ENCODE measurements at regions not wholly inside any gene's neighbourhood (a gene's known extent, or its start where the extent isn't known, plus 50 kb on each side); places are given as distances from the start of the nearest gene placed in this dataset.
"Not testable (repeated sequence)": the region's sequence is repeated elsewhere in the genome, so short reads cannot be mapped to it uniquely, and the experiment has no call there.

DNA sequence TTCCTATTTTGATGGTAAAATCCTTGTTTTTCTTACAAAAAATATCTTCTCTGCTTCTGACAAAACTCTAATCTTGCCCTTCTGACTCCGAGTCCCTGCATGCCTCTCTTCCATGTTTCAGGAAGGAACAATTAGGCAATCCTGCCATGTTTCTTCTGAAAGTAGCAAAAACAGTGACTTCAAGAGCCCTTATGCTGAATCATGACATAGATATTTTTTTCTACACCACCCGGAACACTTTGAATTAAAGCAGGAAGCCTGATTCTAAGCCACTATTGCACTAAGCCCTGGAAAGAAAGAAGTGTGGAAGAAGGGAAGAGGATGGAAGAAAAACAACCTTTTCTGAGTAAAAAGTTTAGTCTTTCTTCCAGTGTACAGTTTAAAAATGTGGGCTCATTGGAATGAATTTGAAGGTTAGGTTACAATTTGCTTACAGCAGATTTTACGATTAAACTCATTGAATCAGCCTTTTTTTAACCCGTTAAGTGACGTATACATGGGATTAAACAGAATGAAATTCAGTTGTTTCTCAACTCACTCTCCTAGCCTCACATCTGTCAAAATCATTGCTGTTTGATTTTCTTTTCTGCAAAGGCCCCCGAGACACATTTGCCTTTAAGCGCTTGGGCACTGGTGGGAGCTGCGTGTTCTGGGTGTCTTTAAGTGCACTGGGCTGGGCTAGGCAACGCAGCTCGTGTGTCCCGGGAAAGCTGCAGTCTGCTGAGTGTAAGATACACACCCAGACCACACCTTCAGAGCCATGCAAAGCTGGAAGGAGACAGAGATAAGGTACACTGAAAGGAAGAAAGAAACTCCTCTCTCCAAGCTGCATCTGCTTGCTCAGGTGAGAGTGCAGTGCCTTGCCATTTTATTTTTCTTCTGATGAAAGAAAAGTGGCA lies 159.4 kb upstream of the CITED2 start:
- DNase-seq (ENCODE audit: low spot score) = no peak

GRCh38 chr6:139533171-139533570 lies 158.7 kb upstream of the CITED2 start:
- no peak for DNase-seq (ENCODE audit: low spot score)
- intact Hi-C loops (cut with DNase I) = no loop called here

More for the DNA sequence above, 159.4 kb upstream of the CITED2 start:
- intact Hi-C loops (cut with DNase I) = no loop called here

DNA sequence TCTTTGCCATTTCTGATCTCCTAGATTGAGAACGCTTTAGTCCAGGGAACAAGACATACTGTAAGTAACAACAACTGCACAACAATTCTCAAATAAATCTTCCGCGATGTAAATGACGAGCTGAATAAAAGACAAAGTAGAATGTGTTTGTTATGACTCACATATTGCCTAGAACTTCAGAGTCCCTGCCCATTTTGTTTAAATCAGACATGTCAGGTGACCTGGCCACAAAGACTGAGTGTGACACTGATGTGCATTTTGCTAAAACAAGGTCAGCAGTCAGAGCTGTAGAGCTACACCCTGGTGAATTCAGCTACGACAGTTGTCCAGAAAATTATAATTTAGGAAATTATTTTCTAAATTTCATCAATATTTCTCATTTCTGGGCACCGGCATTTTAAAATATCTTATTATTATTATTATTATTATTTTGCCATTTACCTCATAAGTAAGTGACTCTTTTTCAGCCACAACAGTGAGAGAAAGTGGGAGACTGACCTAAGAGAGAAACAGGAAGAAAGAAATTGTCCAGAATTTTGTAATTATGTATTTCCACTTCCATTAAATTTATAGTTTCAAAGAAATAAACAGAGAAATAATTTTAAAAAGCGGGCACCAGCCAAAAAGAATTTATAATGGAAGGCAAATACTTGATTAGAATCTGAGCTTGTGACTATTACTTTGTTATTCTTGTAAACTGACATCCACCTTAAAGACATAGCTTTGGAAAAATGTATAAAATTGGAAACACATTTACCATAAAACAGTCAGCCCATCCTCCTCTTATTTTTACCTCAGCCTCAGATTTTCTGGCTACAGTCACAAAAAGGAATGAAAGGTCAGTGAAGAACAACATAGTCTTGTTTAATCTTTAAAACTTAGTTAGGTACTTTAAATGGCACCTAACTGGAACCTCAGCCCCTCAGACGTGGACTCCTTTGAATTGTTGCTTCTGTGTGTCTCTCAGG lies 157.0 kb upstream of the CITED2 start:
- no peak for DNase-seq (ENCODE audit: low spot score)
- intact Hi-C loops (cut with DNase I) = no loop called here

DNA sequence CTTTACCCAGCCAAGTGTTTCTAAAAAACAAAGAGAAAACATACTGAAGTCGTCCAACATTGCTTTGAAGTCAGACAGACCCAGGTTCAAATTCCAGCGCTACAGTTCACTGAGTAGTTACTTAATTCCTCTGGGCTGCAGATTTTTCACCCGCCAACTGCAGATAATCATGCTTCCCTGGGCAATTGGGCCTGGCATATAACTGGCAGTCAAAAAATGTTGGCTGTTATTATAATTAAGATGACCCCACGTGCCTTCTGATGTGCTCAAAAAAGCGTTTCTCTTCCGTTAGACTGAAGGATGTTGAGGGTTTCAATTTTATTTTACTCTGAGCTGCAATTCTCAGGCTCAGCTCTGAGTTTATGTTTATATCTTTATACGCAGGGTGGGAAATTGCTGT lies 156.1 kb upstream of the CITED2 start:
- intact Hi-C loops (cut with DNase I) = no loop called here
- no peak for DNase-seq (ENCODE audit: low spot score)

DNA sequence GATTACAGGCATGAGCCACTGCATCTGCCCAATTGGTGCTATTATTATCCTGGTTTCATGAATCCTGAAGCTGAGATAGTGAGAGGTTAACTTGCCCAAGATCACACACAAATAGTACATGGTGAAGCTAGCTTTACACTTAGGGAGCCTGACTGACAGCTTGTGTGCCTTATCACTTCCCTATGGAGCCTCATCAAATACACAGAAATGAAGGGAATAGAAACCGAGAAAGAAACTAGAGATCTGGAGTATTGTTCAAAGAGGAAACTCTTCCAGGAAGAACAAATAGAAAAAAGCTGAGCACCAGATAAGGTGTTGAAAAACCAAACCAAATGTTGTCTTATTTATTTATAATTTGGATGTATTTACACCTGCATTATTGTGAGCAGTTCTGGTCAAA lies 155.0 kb upstream of the CITED2 start:
- DNase-seq (ENCODE audit: low spot score) = no peak
- intact Hi-C loops (cut with DNase I) = no loop called here

GRCh38 chr6:139528471-139528870 lies 154.0 kb upstream of the CITED2 start:
- intact Hi-C loops (cut with DNase I) = no loop called here
- DNase-seq (ENCODE audit: low spot score) = no peak

- intact Hi-C loops (cut with DNase I) = no loop called here
- DNase-seq (ENCODE audit: low spot score) = no peak
Observed at GRCh38 chr6:139525415-139525814, 151.0 kb upstream of the CITED2 start.

GRCh38 chr6:139523986-139524385 lies 149.5 kb upstream of the CITED2 start:
- intact Hi-C loops (cut with DNase I) = no loop called here
- DNase-seq (ENCODE audit: low spot score) = no peak

DNA sequence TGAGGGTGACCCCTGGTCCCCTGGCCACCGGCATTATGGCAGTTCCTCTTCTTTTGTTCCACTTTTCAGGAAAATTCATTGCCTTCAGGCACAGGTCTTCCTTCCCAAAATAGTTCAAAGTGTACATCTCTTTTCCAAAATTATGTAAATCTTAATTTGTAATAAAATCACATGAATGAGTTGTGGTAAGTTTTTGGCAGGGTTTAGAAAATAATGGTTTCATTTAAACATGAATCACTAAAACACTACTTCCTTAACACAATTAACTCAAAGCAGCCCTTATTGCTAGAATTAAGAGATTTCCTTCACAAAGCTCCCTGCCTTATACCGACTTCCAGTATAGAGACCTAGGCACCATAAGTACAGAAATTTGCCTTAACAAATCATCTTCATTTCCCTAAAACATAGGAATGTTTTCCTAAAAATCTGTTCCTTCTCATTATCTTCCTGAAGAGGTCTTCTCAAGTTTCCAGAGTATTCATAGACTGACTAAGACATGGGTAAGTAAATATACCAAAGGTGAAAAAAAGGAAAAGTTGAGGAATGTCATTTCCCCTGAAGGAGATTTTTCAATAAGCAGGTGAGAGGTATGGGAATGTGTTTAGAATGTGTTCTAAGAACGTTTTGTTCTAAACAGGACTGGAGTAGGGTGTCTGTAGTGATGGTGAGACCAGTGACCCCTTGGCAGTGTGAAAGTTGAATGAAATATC lies 148.2 kb upstream of the CITED2 start:
- no peak for DNase-seq (ENCODE audit: low spot score)
- intact Hi-C loops (cut with DNase I) = no loop called here

GRCh38 chr6:139521338-139521737 lies 146.9 kb upstream of the CITED2 start:
- intact Hi-C loops (cut with DNase I) = no loop called here
- no peak for DNase-seq (ENCODE audit: low spot score)

DNA sequence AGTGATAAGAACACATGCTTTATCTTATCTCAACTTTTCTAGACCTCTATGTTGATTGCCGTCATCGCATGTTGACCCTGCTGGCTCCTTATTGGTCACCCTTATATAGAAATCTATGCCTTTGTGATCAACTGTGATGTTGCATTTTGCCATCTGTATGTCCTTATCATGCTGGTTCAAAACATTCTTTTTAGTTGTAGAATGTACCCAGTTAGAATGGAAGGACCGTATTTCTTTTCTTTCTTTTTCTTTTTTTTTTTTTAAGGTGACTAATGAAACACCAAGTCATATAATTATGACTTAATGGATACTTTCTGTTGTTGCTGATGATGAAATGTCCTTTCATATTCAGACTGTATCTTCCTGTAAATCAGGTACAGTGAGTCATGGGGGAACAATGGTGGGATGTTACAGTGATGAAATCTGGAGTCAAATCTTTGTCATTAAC lies 145.9 kb upstream of the CITED2 start:
- no peak for DNase-seq (ENCODE audit: low spot score)
- intact Hi-C loops (cut with DNase I) = no loop called here

GRCh38 chr6:139519571-139520031 lies 145.2 kb upstream of the CITED2 start:
- no peak for DNase-seq (ENCODE audit: low spot score)
- intact Hi-C loops (cut with DNase I) = no loop called here

- no peak for DNase-seq (ENCODE audit: low spot score)
- intact Hi-C loops (cut with DNase I) = no loop called here
Observed at GRCh38 chr6:139519097-139519496, 144.6 kb upstream of the CITED2 start.

- intact Hi-C loops (cut with DNase I) = no loop called here
- no peak for DNase-seq (ENCODE audit: low spot score)
Observed at GRCh38 chr6:139518556-139519091, 144.2 kb upstream of the CITED2 start.

- intact Hi-C loops (cut with DNase I) = not testable (repeated sequence)
Observed at GRCh38 chr6:139517998-139518555, 143.6 kb upstream of the CITED2 start.

DNA sequence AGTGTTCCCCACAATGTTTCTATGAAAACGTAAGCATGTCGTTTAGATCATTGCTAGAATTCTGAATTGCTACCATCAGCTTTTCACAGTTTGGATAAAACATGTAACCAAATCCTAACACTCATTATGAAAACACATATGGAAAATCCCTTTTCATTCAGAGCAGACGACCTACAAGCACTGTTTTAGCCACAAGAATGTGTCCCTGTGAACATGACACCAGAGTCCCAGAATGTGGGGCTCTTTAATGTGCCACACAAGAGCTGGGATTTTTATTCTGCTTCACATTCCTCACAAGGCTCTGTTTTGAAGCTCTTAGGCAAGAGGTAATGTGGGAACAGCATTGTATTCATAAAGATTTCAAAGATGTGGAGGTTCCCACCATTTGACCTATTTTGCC lies 141.1 kb upstream of the CITED2 start:
- DNase-seq (ENCODE audit: low spot score) = no peak
- intact Hi-C loops (cut with DNase I) = no loop called here

More at GRCh38 chr6:139517998-139518555, 143.6 kb upstream of the CITED2 start:
- not testable (repeated sequence) for DNase-seq (ENCODE audit: low spot score)

GRCh38 chr6:139514819-139515218 lies 140.4 kb upstream of the CITED2 start:
- intact Hi-C loops (cut with DNase I) = no loop called here
- DNase-seq (ENCODE audit: low spot score) = no peak

DNA sequence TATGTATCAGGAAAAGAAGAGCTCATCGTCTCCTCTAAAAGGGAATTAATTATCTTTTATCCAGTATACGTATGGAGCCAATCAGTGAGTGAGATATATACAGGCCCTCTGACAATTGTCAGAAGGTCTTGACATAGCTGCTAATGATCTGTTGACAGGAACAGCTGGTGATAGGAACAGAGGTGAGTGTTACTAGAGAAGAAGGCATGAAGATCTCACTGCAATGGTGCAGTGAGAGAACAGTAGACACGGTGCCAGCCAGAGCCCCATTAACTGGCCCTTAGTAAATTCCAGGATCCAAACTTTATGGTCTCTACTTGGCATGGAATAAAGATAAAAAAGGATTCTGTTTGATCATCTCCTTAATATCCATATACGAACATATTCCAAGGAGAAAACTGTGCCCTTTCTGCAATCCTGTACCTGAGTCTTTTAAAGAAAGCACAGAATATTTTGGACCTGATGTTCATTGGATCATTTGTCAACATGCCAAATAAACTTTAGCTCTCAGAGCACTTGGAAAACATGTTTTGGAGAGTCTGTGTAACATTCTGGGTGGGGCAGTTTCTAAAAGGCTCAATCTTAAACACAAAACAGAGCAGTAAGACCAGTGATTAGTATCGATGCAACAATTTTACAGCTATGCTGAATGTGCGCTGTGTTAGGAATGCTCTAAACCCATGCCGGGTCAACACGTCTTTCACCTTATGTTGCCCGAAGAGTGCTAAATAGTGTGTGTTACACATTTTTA lies 135.8 kb upstream of the CITED2 start:
- no peak for DNase-seq (ENCODE audit: low spot score)
- intact Hi-C loops (cut with DNase I) = no loop called here
